Stromal cell of bone marrow (primary cell): ENCODE measurements at regions not wholly inside any gene's neighbourhood (a gene's known extent, or its start where the extent isn't known, plus 50 kb on each side); places are given as distances from the start of the nearest gene placed in this dataset.
A peak's percentile ranks its signal among the peaks of the same experiment; 100 is the strongest.

Source experiments
- DNase-seq: peaks from one replicate; pipeline ENCODE4 v3.0.0-alpha.2; 2012; ENCODE audit warnings: low read depth

DNA sequence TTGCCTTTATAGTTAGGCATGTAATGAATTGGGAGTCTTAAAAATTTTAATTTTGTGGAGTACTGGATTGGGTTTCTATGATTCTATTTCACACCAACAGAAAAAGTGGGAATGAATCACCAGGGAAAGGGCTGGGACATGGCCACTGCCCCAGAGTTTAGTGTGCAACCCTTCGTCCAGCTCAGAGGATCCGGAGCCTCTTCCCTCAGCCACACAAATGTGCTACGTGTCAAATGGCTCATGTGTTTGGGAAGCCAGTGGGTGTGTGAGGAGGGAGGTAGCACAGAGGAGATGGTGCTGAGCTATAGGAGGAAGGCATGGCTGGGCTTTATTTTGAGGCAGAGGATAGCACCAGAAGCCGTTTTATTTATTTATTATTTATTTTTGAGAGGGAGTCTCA, 247.3 kb downstream of the SIPA1L2 start:
- DNase-seq, result peak; percentile 43

DNA sequence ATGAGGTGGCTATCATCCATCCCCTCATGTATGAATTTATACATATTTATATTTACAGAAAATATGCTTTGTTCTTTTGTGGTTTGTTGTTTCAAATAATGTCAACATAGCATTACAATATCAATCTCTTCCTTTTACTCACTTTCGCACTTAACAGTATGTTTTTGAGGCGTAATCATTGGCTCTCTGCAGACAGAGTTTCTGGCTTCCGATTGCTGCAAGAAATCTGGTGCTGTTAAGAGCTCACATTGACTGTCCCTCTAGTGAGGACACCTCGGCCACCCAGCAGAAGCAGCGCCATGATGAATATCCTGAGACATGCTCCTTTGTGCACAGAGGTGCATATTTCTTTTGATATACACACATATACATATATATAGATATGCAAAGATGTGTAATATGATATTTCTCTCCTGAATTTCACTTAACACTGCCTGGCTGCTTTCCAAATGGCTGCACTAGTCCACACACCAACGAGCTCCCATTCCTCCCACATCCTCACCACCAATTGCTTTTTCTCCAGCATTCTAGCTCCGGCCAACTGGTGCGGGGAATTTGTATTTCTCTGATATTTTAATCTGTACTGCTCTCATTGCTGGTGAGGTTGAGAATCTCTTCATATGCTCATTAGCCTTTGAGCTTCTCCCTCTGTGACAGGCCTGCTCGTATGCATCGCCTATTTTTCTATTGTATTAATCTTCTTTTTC, 248.4 kb downstream of the SIPA1L2 start:
- DNase-seq, result no peak

DNA sequence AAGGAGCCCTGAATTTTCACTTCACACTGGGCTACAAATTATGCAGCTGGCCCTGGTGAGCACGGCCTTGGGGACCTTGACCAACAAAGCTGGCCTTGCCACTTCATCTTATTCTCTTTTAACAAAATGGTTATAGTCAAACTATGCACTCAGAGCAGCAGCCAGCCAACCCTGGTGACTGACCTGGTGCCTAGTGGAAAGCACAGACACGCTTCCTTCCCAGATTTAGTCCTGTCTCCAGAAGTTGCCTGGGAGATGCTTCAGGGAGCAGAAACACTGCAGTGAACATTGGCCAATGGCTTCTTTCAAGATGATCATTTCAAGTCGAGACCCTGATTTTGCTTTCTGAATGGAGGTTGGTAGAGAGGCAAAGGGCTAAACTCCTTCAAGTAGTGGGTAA, 249.3 kb downstream of the SIPA1L2 start:
- DNase-seq, result no peak

DNA sequence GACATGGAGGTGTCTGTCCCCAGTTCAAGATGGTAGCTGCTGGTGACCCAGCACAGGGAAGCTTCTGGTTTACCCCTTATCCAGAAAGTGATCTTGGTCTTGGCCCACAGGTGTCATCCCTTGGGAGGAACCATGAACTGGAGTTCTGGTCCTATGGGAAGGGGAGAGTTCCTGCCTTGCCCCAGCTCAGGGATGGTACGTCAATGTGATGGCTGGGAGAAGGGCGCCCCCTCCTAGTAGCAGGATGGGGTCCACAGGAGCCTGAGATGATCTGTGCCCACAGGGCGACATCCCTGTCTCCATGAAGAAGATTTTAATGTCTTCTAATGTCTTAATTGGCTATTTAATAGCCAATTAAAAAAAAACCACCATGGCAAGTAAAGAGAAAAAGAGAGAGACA, 249.8 kb downstream of the SIPA1L2 start:
- no peak for DNase-seq

DNA sequence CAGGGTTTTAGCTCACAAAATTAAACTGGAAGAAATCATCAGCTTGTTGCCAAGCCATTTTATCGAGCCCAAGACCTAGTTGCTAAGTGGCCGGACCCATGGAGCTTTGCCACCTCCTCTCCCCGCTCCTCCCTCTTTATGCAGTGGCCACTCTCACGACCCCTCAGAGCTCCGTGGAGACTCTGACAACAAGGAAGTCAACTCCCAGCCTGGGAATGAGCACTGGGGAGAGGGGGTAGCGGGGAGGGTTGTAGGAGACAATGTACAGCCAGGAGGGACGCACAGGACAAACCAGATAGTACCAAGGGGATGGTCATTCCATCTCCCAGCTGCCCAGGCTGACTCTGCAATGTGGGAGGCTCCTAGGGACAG, 250.9 kb downstream of the SIPA1L2 start:
- no peak for DNase-seq

DNA sequence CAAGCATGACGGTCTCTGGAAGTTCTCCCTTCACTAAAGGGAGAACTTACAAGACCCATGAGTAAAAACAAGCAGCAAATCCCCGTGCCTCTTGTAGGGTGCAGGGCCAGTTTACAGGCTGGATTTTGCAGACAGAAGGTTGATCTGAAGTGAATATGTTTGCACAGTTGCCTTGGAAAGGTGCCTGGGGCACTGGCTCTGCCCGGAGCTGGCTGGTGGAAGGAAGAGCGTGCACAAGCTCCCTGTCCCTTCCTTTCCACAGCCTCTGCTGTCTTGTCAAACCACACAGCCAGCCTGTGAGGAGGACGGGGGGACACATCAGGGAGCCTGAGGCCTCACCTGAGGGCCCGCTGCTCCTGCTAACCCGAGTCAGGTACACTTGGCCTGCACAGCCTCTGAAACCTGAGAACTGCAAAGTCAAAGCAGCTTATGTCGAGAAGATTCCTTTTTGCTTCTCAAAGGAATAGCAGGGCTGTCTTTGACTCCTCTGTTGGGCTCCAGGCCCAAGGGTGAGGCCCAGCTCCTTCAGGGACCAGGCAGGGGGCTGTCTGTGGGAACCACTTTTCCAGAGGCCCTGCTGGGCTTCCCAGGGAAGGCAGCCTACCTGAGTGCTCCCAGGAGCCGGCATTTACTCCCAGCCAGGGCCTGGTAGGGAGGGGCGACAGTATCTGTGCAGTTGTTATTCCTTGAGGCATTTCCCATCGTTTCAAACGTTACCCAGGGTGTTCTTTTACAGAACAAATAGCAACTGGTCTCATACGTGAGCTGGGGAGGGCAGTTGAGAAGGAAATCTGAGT, 251.5 kb downstream of the SIPA1L2 start:
- no peak for DNase-seq

DNA sequence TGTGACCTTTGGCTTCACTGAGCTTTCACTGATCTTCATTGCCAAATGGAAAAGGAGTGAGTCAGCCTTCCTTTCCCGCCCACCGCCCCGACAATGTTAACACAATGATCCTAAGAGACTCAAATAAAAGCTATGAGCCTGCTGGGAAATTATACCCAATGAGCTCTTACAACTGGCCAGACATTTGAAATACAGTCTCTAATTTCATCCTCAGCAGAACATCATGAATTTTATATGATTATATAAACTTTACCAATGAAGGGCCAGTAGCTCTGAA, 252.5 kb downstream of the SIPA1L2 start:
- peak; percentile 64 for DNase-seq

DNA sequence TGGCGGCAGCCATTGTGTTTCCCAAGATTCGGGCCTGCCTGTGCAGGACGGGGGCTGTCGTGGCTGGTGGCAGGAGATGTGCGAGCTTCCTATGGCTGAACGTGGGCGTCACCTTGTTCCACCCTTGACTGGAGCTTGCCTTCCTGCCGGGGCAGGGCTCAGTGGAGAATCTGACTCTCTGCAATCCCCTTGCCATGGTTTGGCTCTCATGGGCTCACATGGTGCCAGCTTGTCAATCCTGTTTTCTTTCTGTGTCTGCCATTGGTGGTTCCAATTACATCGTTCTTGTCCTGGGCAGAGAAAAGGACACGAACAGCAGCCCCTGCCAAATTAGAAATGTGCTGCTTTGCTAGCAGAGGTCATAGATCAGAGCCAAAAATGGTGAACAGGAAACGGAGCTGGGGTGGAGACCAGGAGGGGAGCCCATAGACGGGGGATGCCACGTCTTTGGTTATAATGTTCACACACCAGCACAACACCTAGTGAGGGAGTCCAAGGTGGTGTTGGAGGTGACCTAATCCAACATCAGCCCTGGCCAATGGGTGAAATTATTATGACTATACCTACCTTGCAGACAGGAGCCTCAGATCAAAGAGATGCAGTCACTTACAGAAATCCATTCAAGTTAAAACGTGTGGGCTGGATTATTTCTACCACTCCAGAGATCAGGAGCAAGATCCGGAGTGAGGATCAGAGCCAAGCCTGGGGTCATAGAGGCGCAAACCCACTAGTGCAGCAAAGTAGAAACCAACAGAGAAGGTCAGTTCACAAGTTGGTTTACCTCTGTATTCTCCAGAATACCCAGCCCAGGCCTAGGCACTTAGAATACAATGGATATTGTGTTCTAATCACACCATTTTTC, 253.1 kb downstream of the SIPA1L2 start:
- DNase-seq, result no peak

DNA sequence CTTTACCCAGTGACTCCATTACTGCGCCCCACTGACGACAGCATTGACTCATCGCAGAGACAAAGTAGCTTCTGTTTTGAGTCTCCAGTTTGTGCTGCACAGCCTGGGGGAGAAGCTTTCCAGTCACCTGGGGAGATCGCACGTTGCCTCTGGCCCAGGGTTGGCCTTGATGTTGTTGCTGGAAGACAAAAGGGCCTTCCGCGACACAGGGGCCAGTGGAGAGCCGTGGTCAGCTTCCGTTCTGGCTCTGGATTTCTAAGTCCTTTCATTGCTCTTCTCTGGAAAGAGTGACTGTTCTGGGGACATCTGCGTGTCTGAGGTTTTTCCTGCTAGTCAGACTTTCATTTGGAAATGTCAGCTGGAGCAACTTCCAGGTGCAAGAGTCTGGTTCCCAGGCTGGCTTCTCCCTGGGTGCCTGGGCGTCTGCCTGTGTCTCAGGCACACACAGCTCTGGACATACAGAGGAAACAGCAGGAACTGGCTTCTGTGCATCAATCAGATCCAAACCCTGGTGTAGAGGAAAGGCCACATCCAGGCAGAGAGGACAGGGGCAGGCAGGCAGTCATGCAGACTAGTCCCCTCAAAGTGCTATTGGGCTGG, 257.0 kb downstream of the SIPA1L2 start:
- DNase-seq, result no peak

DNA sequence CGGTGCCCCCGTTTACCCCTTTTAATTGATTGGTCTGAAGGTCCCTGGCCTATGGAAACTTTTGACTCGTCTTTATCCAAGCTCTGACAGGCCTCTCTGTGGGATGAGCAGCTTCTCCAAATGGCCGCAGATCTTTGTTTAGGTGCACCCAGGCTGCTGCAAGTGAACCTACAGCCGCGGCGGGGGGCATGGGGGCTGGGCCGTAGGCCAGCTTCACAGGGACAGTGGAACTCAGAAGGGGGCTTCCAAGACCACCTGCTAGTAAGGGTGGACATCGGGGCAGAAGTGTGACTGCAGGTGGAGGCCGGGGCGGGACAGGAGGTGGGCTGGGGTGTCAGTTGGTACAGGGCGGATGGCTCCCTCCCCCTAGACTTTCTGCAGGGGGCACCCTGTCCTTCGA, 257.5 kb downstream of the SIPA1L2 start:
- no peak for DNase-seq

DNA sequence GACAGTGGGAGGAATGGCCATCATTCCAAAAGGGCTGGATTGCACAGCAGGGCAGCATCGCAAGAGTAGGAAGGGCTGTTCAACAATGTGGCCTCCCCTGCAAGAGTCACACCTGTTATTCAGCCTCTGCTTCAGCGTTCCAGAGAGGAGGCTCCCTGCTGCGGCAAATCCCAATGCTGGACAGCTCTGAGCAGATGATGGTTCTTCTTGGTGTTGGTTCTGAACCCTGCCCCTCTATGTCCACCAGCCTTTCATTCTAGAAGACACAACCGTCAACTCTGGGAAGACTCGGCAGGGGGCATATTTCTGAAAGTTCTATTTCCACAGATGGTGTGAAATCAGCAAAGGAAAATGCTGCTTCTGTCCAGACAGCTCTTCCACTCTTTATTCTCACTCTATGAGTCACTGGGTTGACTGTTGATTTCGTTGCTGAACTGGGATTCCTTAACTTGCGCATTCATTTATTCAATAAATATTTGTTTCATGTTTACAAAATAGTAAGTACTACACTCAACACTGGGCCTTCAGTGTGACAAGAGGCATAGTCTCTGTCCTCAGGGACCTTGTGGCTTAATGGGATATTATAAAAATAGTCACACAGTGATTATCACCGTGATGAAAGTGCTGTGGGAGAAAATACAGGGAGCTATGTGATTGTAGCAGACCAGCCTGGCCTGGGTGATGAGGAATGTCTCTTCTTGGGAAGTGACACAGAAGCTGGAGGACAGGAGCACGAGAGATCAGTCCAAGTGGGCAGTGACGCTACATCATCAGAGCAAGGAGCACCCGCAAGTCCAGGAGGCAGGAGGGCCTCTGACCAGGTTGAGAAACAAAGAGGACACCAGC, 260.3 kb downstream of the SIPA1L2 start:
- DNase-seq, result no peak

DNA sequence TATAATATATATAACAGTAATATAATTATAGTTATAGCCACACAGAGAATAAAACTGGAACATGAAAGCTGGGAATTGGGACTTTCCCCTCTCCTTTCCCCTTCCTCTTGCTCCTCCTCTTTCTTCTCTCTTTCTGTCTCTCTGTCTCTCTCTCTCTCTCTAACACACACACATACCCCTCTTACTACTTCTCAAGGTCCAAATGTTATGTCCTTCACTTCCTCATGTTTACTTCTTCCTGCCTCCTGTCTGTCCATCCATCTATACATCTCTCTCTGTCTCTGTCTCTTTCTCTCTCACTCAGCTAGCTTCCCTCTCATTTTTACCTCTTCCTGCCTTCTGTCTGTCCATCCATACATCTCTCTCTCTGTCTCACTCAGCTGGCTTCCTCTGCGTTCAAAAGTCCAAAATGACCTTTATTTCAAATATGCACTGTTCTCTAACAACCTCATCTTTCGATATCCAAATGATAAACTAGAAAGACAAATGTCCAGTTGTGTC, 261.1 kb downstream of the SIPA1L2 start:
- DNase-seq, result no peak

DNA sequence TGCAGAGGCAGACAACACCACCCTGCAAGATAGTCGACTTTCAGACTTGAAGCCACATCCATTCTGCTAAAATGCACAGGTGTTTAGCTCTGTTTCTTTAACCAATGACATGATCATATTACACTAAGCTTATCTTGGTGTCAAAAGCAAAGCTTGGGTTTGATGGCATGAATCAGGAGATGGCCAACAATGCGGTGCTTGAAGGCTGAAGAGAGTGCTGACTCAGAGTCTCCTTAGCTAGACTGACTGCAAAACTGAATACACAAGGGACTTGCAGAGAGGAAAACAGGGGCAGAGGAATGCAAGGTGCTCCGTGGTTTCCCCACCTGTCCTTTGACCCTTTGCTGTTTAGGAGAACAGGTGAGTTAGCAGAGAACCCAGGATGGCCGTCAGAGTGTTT, 262.6 kb downstream of the SIPA1L2 start:
- no peak for DNase-seq

DNA sequence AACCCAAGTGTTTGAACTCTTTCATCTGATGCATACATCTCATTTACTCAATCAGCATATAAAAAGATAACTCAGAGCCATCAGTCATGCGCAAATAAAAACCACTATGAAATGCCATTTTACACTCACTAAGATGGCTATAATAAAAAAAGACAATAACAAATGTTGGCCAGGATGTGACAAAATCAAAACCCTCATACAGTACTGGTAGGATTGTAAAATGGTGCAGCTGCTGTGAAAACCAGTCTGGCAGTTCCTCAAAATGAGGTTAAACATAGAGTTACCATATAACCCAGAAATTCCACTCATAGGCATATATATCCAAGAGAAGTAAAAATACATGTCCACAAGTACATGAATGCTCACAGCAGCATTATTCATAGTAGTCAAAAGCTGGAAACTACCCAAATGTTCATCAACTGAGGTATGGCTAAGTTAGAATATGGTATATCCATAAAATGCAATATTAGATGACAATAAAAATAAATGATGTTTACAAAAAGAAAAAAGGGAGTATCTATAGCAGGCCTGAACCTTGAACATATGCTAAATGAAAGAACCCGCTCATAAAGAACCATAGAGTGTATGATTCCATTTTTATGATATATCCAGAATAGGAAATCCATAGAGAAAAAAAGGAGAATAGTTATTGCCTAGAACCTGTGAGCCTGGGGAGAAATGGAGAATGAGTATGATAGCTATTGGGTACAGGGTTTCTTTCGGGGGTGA, 265.1 kb downstream of the SIPA1L2 start:
- DNase-seq, result no peak

DNA sequence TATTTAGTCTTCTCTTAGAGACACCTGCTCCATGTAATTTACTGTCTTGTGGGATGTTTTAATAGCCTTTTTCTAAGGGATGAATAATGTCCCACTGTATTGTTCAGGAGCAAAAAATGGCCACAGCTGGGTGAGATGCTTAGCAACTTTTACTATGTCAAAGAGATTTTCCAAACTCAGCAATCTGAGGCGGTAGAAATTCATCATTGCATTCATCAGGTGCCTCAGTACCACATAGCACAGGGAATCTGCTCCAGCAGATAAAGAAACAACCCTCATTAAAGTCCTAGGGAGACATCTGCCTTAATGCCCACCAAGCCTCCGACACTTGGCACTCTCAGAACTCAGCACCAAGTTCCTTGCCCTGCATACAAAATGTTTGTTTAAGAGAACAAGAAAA, 266.9 kb downstream of the SIPA1L2 start:
- no peak for DNase-seq

DNA sequence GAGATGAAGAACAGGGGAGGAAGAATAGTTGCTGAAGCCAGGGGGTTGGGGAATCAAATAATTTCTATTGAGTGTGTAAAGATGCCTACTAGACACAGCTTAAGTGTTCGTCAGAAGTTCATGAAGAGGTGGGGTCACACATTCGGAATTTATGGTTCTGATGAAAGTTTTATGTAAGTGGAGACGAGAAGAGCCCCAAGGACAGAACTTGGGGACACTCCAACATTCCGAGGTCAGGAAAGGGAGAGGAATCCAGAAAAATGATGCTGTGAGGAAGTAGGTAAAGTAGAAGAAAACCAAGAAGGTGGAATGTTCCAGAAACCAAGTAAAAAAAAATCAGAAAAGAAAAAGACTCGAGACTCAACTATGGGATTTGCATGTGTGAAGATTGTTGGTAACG, 272.5 kb downstream of the SIPA1L2 start:
- no peak for DNase-seq

DNA sequence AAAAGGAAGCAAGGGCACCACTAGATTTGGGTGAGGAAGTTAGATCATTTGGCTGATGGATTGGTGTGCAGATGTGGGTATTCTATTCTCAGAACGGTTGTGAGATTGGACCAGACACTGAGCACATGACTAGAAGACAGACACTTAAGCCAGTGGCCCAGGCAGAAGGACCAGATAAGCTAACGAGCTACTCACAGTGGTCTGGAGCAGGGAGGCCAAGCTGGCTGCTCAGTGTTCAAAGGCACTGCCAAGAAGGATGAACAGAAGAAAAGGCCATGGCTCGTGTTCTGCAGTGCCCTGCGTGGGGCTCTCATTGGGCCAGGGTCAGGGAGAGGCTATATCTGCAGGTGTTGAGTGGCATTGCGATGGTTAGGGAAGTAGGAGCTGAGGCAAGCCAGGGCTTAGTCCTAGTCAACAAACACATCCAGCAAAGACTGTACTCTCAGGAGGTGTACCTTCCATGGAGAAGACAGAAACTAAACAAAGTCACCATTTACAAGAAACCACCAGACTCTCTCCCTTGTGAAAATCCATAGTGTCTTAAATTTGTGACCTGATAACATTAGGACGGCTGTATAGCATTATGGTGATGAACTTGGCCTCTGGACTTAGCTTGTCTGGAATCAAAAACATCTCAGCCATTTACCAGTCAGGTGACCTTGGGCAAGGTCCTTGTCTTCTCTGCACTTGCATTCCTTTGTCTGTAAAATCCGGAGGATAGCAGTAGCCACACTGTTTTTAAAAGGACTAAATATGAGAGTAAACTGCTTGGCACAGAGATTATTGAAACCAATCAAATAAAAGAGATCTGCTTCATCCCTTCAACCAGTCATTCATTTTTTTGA, 274.5 kb downstream of the SIPA1L2 start:
- no peak for DNase-seq

DNA sequence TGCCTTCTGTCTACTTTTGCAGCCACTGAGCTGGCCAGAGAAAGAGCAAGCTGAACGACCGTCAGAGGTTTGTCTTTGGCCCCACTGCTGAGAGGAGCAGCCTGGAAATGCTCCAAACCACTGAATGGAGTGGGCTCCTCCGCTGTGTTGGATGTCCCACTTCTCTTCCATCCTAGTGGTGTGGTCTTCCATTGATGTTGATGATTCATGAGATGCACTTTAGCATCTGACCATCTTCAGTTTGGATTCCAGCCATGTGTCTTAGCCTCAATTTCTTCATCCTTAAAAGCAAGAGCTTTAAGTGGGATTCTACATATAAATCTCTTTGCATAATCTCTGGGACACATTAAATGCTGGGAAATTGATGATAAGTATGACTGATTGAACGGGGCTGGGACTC, 276.9 kb downstream of the SIPA1L2 start:
- no peak for DNase-seq

DNA sequence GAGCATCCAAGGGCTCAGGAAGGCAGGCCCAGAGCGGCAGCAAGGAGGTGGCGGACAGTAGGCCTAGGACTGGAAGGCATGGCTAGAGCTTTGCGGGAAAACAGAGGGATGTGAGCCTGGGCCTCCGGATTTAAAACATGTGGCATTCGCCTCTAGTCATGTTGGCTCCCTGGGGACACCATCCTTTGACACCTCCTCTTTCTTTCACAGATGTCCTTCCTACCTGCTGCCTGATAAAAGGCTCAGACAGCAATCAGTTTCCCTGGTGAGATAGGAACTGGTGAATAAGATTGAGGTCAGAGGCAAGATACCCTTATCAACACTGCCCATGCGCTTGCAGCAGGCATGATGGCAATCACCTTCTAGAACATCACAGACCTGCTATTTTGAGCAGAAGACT, 277.6 kb downstream of the SIPA1L2 start:
- DNase-seq, result no peak

DNA sequence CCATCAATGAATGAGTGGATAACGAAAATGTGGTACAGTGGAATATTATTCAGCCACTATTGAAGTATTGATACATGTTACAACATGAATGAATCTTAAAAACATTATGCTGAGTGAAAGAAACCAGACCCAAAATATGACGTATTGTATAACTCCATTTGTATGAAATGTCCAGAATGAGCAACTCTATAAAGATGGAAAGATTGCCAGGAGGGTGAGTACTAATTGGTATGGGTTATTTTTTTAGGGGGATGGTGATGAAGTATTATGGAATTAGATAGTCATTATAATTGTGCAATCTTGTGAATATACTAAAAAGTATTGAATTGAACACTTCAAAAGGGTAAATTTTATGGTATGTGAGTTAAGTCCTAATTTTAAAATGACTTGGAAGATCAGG, 278.6 kb downstream of the SIPA1L2 start:
- no peak for DNase-seq
